H9 (cell line): ENCODE measurements at regions not wholly inside any gene's neighbourhood (a gene's known extent, or its start where the extent isn't known, plus 50 kb on each side); places are given as distances from the start of the nearest gene placed in this dataset.

Experiments
- DNase-seq: peaks from one replicate; pipeline ENCODE4 v3.0.0-alpha.2; 2017
- H2AFZ ChIP-seq: one replicate; pipeline ENCODE4 v1.6.1; 2013; ENCODE audit warnings: mild to moderate bottlenecking, low read length, control low read depth, moderate library complexity
- H2AK5ac ChIP-seq: 2 replicates; pipeline ENCODE4 v1.6.1; 2013; ENCODE audit warnings: low read length, control low read depth, mixed read lengths; ENCODE audit not compliant: insufficient read length
- H2BK120ac ChIP-seq: one replicate; pipeline ENCODE4 v1.6.1; 2013; ENCODE audit warnings: low read depth, mild to moderate bottlenecking, low read length, control low read depth, inconsistent platforms; ENCODE audit not compliant: poor library complexity, severe bottlenecking
- H2BK12ac ChIP-seq: 2 replicates; pipeline ENCODE4 v1.6.1; 2013; ENCODE audit warnings: low read length, control low read depth, mixed read lengths, low read depth; ENCODE audit not compliant: insufficient read length
- H2BK15ac ChIP-seq: 2 replicates; pipeline ENCODE4 v1.6.1; 2013; ENCODE audit warnings: low read depth, low read length, control low read depth
- H2BK20ac ChIP-seq: one replicate; pipeline ENCODE4 v1.6.1; 2013; ENCODE audit warnings: low read depth, mild to moderate bottlenecking, low read length, control low read depth, inconsistent platforms; ENCODE audit not compliant: poor library complexity, severe bottlenecking
- H2BK5ac ChIP-seq: 2 replicates; pipeline ENCODE4 v1.6.1; 2013; ENCODE audit warnings: low read length, control low read depth, mixed read lengths; ENCODE audit not compliant: insufficient read length
- H3K14ac ChIP-seq: 2 replicates; pipeline ENCODE4 v1.6.1; 2013; ENCODE audit warnings: low read length, control low read depth; ENCODE audit not compliant: insufficient read depth
- H3K18ac ChIP-seq: 2 replicates; pipeline ENCODE4 v1.6.1; 2013; ENCODE audit warnings: low read depth, mild to moderate bottlenecking, mixed read lengths, low read length, control low read depth; ENCODE audit not compliant: insufficient read length
- H3K23ac ChIP-seq: 2 replicates; pipeline ENCODE4 v1.6.1; 2013; ENCODE audit warnings: low read length, control low read depth, mixed read lengths, low read depth; ENCODE audit not compliant: insufficient read length
- H3K23me2 ChIP-seq: 2 replicates; pipeline ENCODE4 v1.6.1; 2013; ENCODE audit warnings: low read depth, mild to moderate bottlenecking, mixed read lengths, low read length, control low read depth; ENCODE audit not compliant: insufficient read length, poor library complexity, severe bottlenecking
- H3K27ac ChIP-seq: 2 replicates; pipeline ENCODE4 v1.5.1; 2013; ENCODE audit warnings: low read length, control low read depth, mixed read lengths, low read depth; ENCODE audit not compliant: insufficient read length
- H3K27me3 ChIP-seq: 2 replicates; pipeline ENCODE4 v1.6.1; 2013; ENCODE audit warnings: low read length, control low read depth, inconsistent platforms; ENCODE audit not compliant: insufficient read depth
- H3K4ac ChIP-seq: 2 replicates; pipeline ENCODE4 v1.6.1; 2013; ENCODE audit warnings: low read depth, mild to moderate bottlenecking, control low read depth, inconsistent platforms, low read length, moderate library complexity
- H3K4me1 ChIP-seq: 2 replicates; pipeline ENCODE4 v1.6.1; 2013; ENCODE audit warnings: low read length, control low read depth, inconsistent platforms; ENCODE audit not compliant: insufficient read depth
- H3K4me2 ChIP-seq: 2 replicates; pipeline ENCODE4 v1.6.1; 2013; ENCODE audit warnings: low read length, control low read depth, mixed read lengths; ENCODE audit not compliant: insufficient read length, insufficient read depth
- H3K56ac ChIP-seq: 2 replicates; pipeline ENCODE4 v1.6.1; 2013; ENCODE audit warnings: low read depth, mild to moderate bottlenecking, mixed read lengths, low read length, control low read depth; ENCODE audit not compliant: insufficient read length
- H3K79me1 ChIP-seq: 2 replicates; pipeline ENCODE4 v1.6.1; 2013; ENCODE audit warnings: low read depth, mild to moderate bottlenecking, moderate library complexity, low read length, control low read depth, inconsistent platforms; ENCODE audit not compliant: insufficient read depth, poor library complexity, severe bottlenecking
- H3K79me2 ChIP-seq: 2 replicates; pipeline ENCODE4 v1.6.1; 2013; ENCODE audit warnings: low read length, control low read depth, inconsistent platforms; ENCODE audit not compliant: insufficient read depth
- H3K9ac ChIP-seq: 2 replicates; pipeline ENCODE4 v1.6.1; 2013; ENCODE audit warnings: low read length, control low read depth, mixed read lengths; ENCODE audit not compliant: insufficient read length; ENCODE audit errors: extremely low read depth
- H3K9me3 ChIP-seq: one replicate; pipeline ENCODE4 v1.6.1; 2013; ENCODE audit warnings: low read depth, low read length, inconsistent platforms; ENCODE audit not compliant: control insufficient read depth
- H3T11ph ChIP-seq: one replicate; pipeline ENCODE4 v1.6.1; 2013; ENCODE audit warnings: mild to moderate bottlenecking, low read length, control low read depth, inconsistent platforms
- H4K20me1 ChIP-seq: one replicate; pipeline ENCODE4 v1.6.1; 2013; ENCODE audit not compliant: control insufficient read depth, insufficient read length, insufficient read depth
- H4K5ac ChIP-seq: 2 replicates; pipeline ENCODE4 v1.6.1; 2013; ENCODE audit warnings: low read depth, mild to moderate bottlenecking, mixed read lengths, low read length, control low read depth; ENCODE audit not compliant: insufficient read length
- H4K8ac ChIP-seq: replicated peaks from 2 replicates; pipeline ENCODE4 v1.6.1; 2013; ENCODE audit warnings: low read length, control low read depth, mixed read lengths, low read depth; ENCODE audit not compliant: insufficient read length
- H4K91ac ChIP-seq: 2 replicates; pipeline ENCODE4 v1.6.1; 2013; ENCODE audit warnings: low read depth, mild to moderate bottlenecking, moderate library complexity, mixed read lengths, low read length, control low read depth; ENCODE audit not compliant: insufficient read length
- H3K27ac Mint-ChIP-seq, 3 experiments: 2 replicates in 2 of 3; 3 replicates in 1 of 3; pipeline ENCODE4 v1.8.0; 2020 to 2021; ENCODE audit warnings: mixed read lengths in 3 of 3, mild to moderate bottlenecking in 1 of 3, moderate library complexity in 1 of 3
- H3K27me3 Mint-ChIP-seq: 2 replicates; pipeline ENCODE4 v1.8.0; 2021; ENCODE audit warnings: low read depth, mild to moderate bottlenecking, moderate library complexity, mixed read lengths
- H3K36me3 Mint-ChIP-seq, 3 experiments: 2 replicates in 2 of 3; 3 replicates in 1 of 3; pipeline ENCODE4 v1.8.0; 2020 to 2021; ENCODE audit warnings: low read depth in 3 of 3, mixed read lengths in 3 of 3; ENCODE audit not compliant: insufficient read depth in 1 of 3
- H3K4me1 Mint-ChIP-seq, 2 experiments: 2 replicates each; pipeline ENCODE4 v1.8.0; 2020; ENCODE audit warnings: mixed read lengths in 2 of 2
- H3K4me3 Mint-ChIP-seq, 2 experiments: 2 replicates in 1 of 2; 3 replicates in 1 of 2; pipeline ENCODE4 v1.8.0; 2020 to 2021; ENCODE audit warnings: mild to moderate bottlenecking in 2 of 2, mixed read lengths in 2 of 2, moderate library complexity in 1 of 2
- H3K9me3 Mint-ChIP-seq, 2 experiments: 2 replicates in 1 of 2; 3 replicates in 1 of 2; pipeline ENCODE4 v1.8.0; 2020; ENCODE audit warnings: mild to moderate bottlenecking in 2 of 2, mixed read lengths in 2 of 2, moderate library complexity in 1 of 2
- WGBS: extraction: QIAGEN DNeasy Blood & Tissue Kit; methylation state at CpG from one replicate; pipeline ENCODE4 v1.1.7; 2013; ENCODE audit warnings: missing lambda C conversion rate, low lambda C conversion rate, mixed read lengths; ENCODE audit not compliant: insufficient read length; ENCODE audit errors: extremely low coverage; 5-methylcytosine and 5-hydroxymethylcytosine counted together
- TF ChIP-seq, protein P1 (sequence below): fragments of 200-600 bp; sonication (generic); conservative IDR thresholded peaks from 3 replicates; pipeline ENCODE4 v1.8.0; 2021; ENCODE audit warnings: antibody characterized with exemption, mild to moderate bottlenecking

DNA sequence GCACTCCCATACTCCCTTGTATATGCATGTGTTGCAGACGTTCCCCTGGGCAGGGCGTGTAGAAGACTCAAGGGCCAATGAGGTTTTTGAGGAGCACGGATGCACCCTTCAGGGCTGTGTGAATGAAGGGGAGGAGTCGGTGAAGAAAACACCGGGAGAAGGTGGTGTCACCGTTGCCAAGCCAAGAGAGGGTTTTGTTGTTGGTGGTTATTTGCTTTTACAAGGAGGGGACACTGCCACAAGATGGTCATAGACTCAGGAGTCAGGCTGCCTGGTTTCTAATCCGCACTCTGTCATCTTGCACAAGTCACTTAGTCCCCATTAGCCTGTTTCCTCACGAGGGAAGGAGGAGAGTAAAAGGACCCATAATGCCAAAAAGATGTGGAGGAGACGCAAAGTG is 124.0 kb downstream of the PXDC1 start:
- Mint-ChIP-seq H3K27ac (peak overlapping the region in 1 of 3 experiments; percentile 63; a peak in 1 of 7 replicates), H3K4me3 (no peak overlapping the region), H3K9me3 (no peaks in the 10 kb centered on the region), H3K27me3 (peaks cover 26% of the 10 kb centered on the region), H3K4me1 (peaks cover 44 to 50% of the 10 kb centered on the region in 2 experiments), H3K36me3 (peaks cover 0 to 4% (median 0%) of the 10 kb centered on the region in 3 experiments; a peak in 1 of 7 replicates)
- no CpG with 5 or more reads among the region's 9 CpGs for WGBS
- no peak overlapping the region for H2BK15ac ChIP-seq
- no peak overlapping the region for H3K18ac ChIP-seq
- no peak overlapping the region for H3T11ph ChIP-seq
- H3K23ac ChIP-seq, result no peak overlapping the region
- TF ChIP-seq, protein P1, sequence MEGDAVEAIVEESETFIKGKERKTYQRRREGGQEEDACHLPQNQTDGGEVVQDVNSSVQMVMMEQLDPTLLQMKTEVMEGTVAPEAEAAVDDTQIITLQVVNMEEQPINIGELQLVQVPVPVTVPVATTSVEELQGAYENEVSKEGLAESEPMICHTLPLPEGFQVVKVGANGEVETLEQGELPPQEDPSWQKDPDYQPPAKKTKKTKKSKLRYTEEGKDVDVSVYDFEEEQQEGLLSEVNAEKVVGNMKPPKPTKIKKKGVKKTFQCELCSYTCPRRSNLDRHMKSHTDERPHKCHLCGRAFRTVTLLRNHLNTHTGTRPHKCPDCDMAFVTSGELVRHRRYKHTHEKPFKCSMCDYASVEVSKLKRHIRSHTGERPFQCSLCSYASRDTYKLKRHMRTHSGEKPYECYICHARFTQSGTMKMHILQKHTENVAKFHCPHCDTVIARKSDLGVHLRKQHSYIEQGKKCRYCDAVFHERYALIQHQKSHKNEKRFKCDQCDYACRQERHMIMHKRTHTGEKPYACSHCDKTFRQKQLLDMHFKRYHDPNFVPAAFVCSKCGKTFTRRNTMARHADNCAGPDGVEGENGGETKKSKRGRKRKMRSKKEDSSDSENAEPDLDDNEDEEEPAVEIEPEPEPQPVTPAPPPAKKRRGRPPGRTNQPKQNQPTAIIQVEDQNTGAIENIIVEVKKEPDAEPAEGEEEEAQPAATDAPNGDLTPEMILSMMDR, result no peak
- no peak overlapping the region for H2BK20ac ChIP-seq
- H4K5ac ChIP-seq, result no peak overlapping the region
- H2BK5ac ChIP-seq, result no peak overlapping the region
- H3K79me2 ChIP-seq, result no peaks in the 10 kb centered on the region
- no peak overlapping the region for H2AFZ ChIP-seq
- DNase-seq, result no peak
- no peaks in the 10 kb centered on the region for H3K23me2 ChIP-seq
- no peak overlapping the region for H4K91ac ChIP-seq
- no peak overlapping the region for H2AK5ac ChIP-seq
- peaks cover 2% of the 10 kb centered on the region; the same call in 1 of the 2 replicates for H3K4me1 ChIP-seq
- no peak overlapping the region for H3K4me2 ChIP-seq
- no peaks in the 10 kb centered on the region for H3K9me3 ChIP-seq
- no peak overlapping the region for H3K56ac ChIP-seq
- no peak overlapping the region for H4K8ac ChIP-seq
- H3K27me3 ChIP-seq, result no peaks in the 10 kb centered on the region
- H2BK120ac ChIP-seq, result no peak overlapping the region
- H3K9ac ChIP-seq, result no peak overlapping the region
- H2BK12ac ChIP-seq, result no peak overlapping the region
- no peak overlapping the region for H3K27ac ChIP-seq
- H3K14ac ChIP-seq, result no peak overlapping the region
- no peaks in the 10 kb centered on the region for H3K79me1 ChIP-seq
- H4K20me1 ChIP-seq, result no peaks in the 10 kb centered on the region
- no peak overlapping the region for H3K4ac ChIP-seq
